Endothelial cell (in vitro differentiated cells): ENCODE measurements at regions not wholly inside any gene's neighbourhood (a gene's known extent, or its start where the extent isn't known, plus 50 kb on each side); places are given as distances from the start of the nearest gene placed in this dataset.

Source experiments
- DNase-seq: peaks from one replicate; pipeline ENCODE4 v3.0.0; 2021; ENCODE audit warnings: low spot score
- H3K27ac Mint-ChIP-seq: one replicate; pipeline ENCODE4 v1.8.0; 2021; ENCODE audit warnings: mixed read lengths, inconsistent platforms; ENCODE audit not compliant: unreplicated experiment
- H3K27me3 Mint-ChIP-seq: one replicate; pipeline ENCODE4 v1.8.0; 2021; ENCODE audit warnings: mild to moderate bottlenecking, moderate library complexity, mixed read lengths, inconsistent platforms; ENCODE audit not compliant: unreplicated experiment
- H3K36me3 Mint-ChIP-seq: one replicate; pipeline ENCODE4 v1.8.0; 2021; ENCODE audit warnings: mild to moderate bottlenecking, low read depth, mixed read lengths, inconsistent platforms; ENCODE audit not compliant: unreplicated experiment
- H3K4me1 Mint-ChIP-seq: one replicate; pipeline ENCODE4 v1.8.0; 2021; ENCODE audit warnings: mild to moderate bottlenecking, mixed read lengths, inconsistent platforms; ENCODE audit not compliant: unreplicated experiment
- H3K4me3 Mint-ChIP-seq: one replicate; pipeline ENCODE4 v1.8.0; 2021; ENCODE audit warnings: mild to moderate bottlenecking, mixed read lengths, inconsistent platforms; ENCODE audit not compliant: unreplicated experiment
- H3K9me3 Mint-ChIP-seq: one replicate; pipeline ENCODE4 v1.8.0; 2021; ENCODE audit warnings: mixed read lengths, inconsistent platforms; ENCODE audit not compliant: unreplicated experiment
- CTCF ChIP-seq: fragments of 200-600 bp; sonication (generic); IDR thresholded peaks from one replicate; pipeline ENCODE4 v1.5.0; 2021; ENCODE audit warnings: antibody characterized with exemption; ENCODE audit not compliant: unreplicated experiment

GRCh38 chr2:184078496-184078895 lies 519.8 kb upstream of the ZNF804A start:
- TF ChIP-seq CTCF, result no peak
- Mint-ChIP-seq H3K36me3 (no peaks in the 10 kb centered on the region), H3K27me3 (no peaks in the 10 kb centered on the region), H3K27ac (no peak overlapping the region), H3K4me1 (no peaks in the 10 kb centered on the region), H3K4me3 (no peak overlapping the region), H3K9me3 (no peaks in the 10 kb centered on the region)
- no peak for DNase-seq

GRCh38 chr2:184091456-184091855 lies 506.9 kb upstream of the ZNF804A start:
- H3K9me3 Mint-ChIP-seq, result peaks cover 5% of the 10 kb centered on the region
- H3K4me1 Mint-ChIP-seq, result peaks cover 9% of the 10 kb centered on the region
- no peaks in the 10 kb centered on the region for H3K36me3 Mint-ChIP-seq
- no peak for TF ChIP-seq CTCF
- no peaks in the 10 kb centered on the region for H3K27me3 Mint-ChIP-seq
- no peak for DNase-seq
- H3K4me3 Mint-ChIP-seq, result no peak overlapping the region
- H3K27ac Mint-ChIP-seq, result no peak overlapping the region

GRCh38 chr2:184113696-184114403 lies 484.5 kb upstream of the ZNF804A start:
- Mint-ChIP-seq H3K27ac (no peak overlapping the region), H3K4me3 (no peak overlapping the region), H3K4me1 (no peaks in the 10 kb centered on the region), H3K9me3 (no peaks in the 10 kb centered on the region), H3K27me3 (no peaks in the 10 kb centered on the region), H3K36me3 (no peaks in the 10 kb centered on the region)
- no peak for TF ChIP-seq CTCF
- no peak for DNase-seq

- H3K9me3 Mint-ChIP-seq, result no peaks in the 10 kb centered on the region
- no peak overlapping the region for H3K27ac Mint-ChIP-seq
Measured at GRCh38 chr2:184114439-184114838, 483.9 kb upstream of the ZNF804A start.

More at GRCh38 chr2:184114439-184114838, 483.9 kb upstream of the ZNF804A start:
- no peak overlapping the region for H3K4me3 Mint-ChIP-seq
- no peaks in the 10 kb centered on the region for H3K27me3 Mint-ChIP-seq
- no peaks in the 10 kb centered on the region for H3K36me3 Mint-ChIP-seq
- no peak for TF ChIP-seq CTCF
- no peaks in the 10 kb centered on the region for H3K4me1 Mint-ChIP-seq
- DNase-seq, result no peak
